HepG2 (cell line): ENCODE measurements at regions not wholly inside any gene's neighbourhood (a gene's known extent, or its start where the extent isn't known, plus 50 kb on each side); places are given as distances from the start of the nearest gene placed in this dataset.

Source experiments
- AHDC1 ChIP-seq: sonication (generic); formaldehyde crosslinking; IDR thresholded peaks from 2 replicates; pipeline ENCODE4 v1.5.1; 2020; ENCODE audit warnings: mild to moderate bottlenecking, missing genetic modification reagents, borderline replicate concordance
- FLYWCH1 ChIP-seq: sonication (generic); formaldehyde crosslinking; IDR thresholded peaks from 2 replicates; pipeline ENCODE4 v1.8.1; 2023; ENCODE audit warnings: mild to moderate bottlenecking, missing genetic modification reagents
- KMT2A ChIP-seq: sonication (generic); formaldehyde crosslinking; IDR thresholded peaks from 2 replicates; pipeline ENCODE4 v1.4.0; 2020; ENCODE audit warnings: missing genetic modification reagents
- MED13 ChIP-seq: sonication (generic); formaldehyde crosslinking; IDR thresholded peaks from 2 replicates; pipeline ENCODE4 v1.5.0; 2020; ENCODE audit warnings: missing genetic modification reagents
- MLXIP ChIP-seq: sonication (generic); formaldehyde crosslinking; IDR thresholded peaks from 2 replicates; pipeline ENCODE4 v1.9.0; 2021; ENCODE audit warnings: missing genetic modification reagents, borderline replicate concordance
- NR2F6 ChIP-seq, 2 experiments: IDR thresholded peaks; 2 replicates each; pipeline ENCODE4 v1.6.1; 2016; ENCODE audit warnings: antibody characterized with exemption in 1 of 2, mild to moderate bottlenecking in 1 of 2
- SMAD3 ChIP-seq: sonication (generic); formaldehyde crosslinking; IDR thresholded peaks from 2 replicates; pipeline ENCODE4 v1.4.0; 2020; ENCODE audit warnings: missing genetic modification reagents
- SMAD9 ChIP-seq: sonication (generic); formaldehyde crosslinking; IDR thresholded peaks from 2 replicates; pipeline ENCODE4 v1.5.1; 2020; ENCODE audit warnings: mild to moderate bottlenecking, missing genetic modification reagents
- SNAPC5 ChIP-seq: sonication (generic); formaldehyde crosslinking; IDR thresholded peaks from 2 replicates; pipeline ENCODE4 v1.8.1; 2023; ENCODE audit warnings: mild to moderate bottlenecking, missing genetic modification reagents, borderline replicate concordance
- SOX13 ChIP-seq, 3 experiments: fragments of 450-650 bp in 1 of 3; sonication (generic) in 1 of 3; formaldehyde crosslinking in 1 of 3; IDR thresholded peaks in 2 of 3; conservative IDR thresholded peaks in 1 of 3; 2 replicates each; pipeline versions ENCODE4 v1.5.0 to v1.6.1; 2016 to 2020; ENCODE audit warnings: antibody characterized with exemption in 1 of 3, mild to moderate bottlenecking in 1 of 3, missing compliant biosample characterization in 1 of 3, missing genetic modification reagents in 1 of 3, moderate library complexity in 1 of 3
- THAP11 ChIP-seq: IDR thresholded peaks from 2 replicates; pipeline ENCODE4 v1.6.1; 2016; ENCODE audit warnings: missing biosample characterization, missing genetic modification reagents
- ZNF251 ChIP-seq: sonication (generic); formaldehyde crosslinking; IDR thresholded peaks from 2 replicates; pipeline ENCODE4 v1.9.0; 2021; ENCODE audit warnings: mild to moderate bottlenecking, missing genetic modification reagents
- ZNF281 ChIP-seq: sonication (generic); formaldehyde crosslinking; IDR thresholded peaks from 2 replicates; pipeline ENCODE4 v1.4.0; 2020; ENCODE audit warnings: missing genetic modification reagents, borderline replicate concordance
- ZNF329 ChIP-seq: sonication (generic); formaldehyde crosslinking; IDR thresholded peaks from 2 replicates; pipeline ENCODE4 v1.9.0; 2021; ENCODE audit warnings: low read depth, mild to moderate bottlenecking, missing genetic modification reagents
- ZNF335 ChIP-seq: sonication (generic); formaldehyde crosslinking; IDR thresholded peaks from 2 replicates; pipeline ENCODE4 v1.4.0; 2020; ENCODE audit warnings: missing genetic modification reagents
- ZNF589 ChIP-seq: sonication (generic); formaldehyde crosslinking; conservative IDR thresholded peaks from 2 replicates; pipeline ENCODE4 v1.8.0; 2022; ENCODE audit warnings: mild to moderate bottlenecking, moderate library complexity, missing genetic modification reagents
- ZNF724P ChIP-seq: sonication (generic); formaldehyde crosslinking; IDR thresholded peaks from 2 replicates; pipeline ENCODE4 v1.8.0; 2022; ENCODE audit warnings: missing genetic modification reagents, borderline replicate concordance

GRCh38 chr6:1118287-1118647, 193.6 kb upstream of the FOXQ1 start (continued):
- TF ChIP-seq MLXIP (CRISPR knock-in tag) (no peak), FLYWCH1 (CRISPR knock-in tag) (no peak), KMT2A (CRISPR knock-in tag) (no peak), SNAPC5 (no peak), ZNF251 (CRISPR knock-in tag) (no peak), ZNF329 (CRISPR knock-in tag) (no peak), ZNF589 (CRISPR knock-in tag) (no peak), SOX13 (IDR thresholded peaks at IDR 0.05) (no peak), SOX13 (CRISPR knock-in tag; conservative IDR thresholded peaks at IDR 0.05 in 1 of 2, IDR thresholded peaks at IDR 0.05 in 1 of 2) (peak in 1 of 2 experiments; percentile 33; a peak in 1 of 4 replicates), ZNF335 (CRISPR knock-in tag) (no peak), ZNF281 (CRISPR knock-in tag) (no peak), SMAD9 (no peak), SMAD3 (CRISPR knock-in tag) (no peak), ZNF724P (CRISPR knock-in tag) (no peak), NR2F6 (IDR thresholded peaks at IDR 0.05) (peak; percentile 83), NR2F6 (CRISPR knock-in tag; IDR thresholded peaks at IDR 0.05) (peak; percentile 87), THAP11 (CRISPR knock-in tag) (no peak), MED13 (CRISPR knock-in tag) (no peak), AHDC1 (peak; percentile 30; the same call in 1 of the 2 replicates)
